Loucy (cell line): ENCODE measurements at regions not wholly inside any gene's neighbourhood (a gene's known extent, or its start where the extent isn't known, plus 50 kb on each side); places are given as distances from the start of the nearest gene placed in this dataset.

ENCODE experiments used
- H2AFZ ChIP-seq: fragments of 200-600 bp; sonication (generic); 2 replicates; pipeline ENCODE4 v1.6.0; 2016; ENCODE audit warnings: antibody characterized with exemption, mild to moderate bottlenecking, low read length, moderate library complexity
- H3F3A ChIP-seq: fragments of 200-600 bp; 2 replicates; pipeline ENCODE4 v1.6.0; 2016; ENCODE audit warnings: antibody characterized with exemption, low read depth, mild to moderate bottlenecking
- H3K27me3 ChIP-seq: fragments of 200-600 bp; sonication (generic); 2 replicates; pipeline ENCODE4 v1.6.1; 2014; ENCODE audit warnings: low read length, mild to moderate bottlenecking; ENCODE audit not compliant: insufficient read depth, poor library complexity, severe bottlenecking
- H3K36me3 ChIP-seq: fragments of 200-600 bp; sonication (generic); 2 replicates; pipeline ENCODE4 v1.6.1; 2016; ENCODE audit warnings: low read length; ENCODE audit not compliant: insufficient read depth
- H3K4me1 ChIP-seq: fragments of 200-600 bp; sonication (generic); 2 replicates; pipeline ENCODE4 v1.5.1; 2014; ENCODE audit warnings: low read length, mild to moderate bottlenecking; ENCODE audit not compliant: insufficient read depth, poor library complexity, severe bottlenecking
- H3K4me2 ChIP-seq: fragments of 200-600 bp; sonication (generic); 2 replicates; pipeline ENCODE4 v1.6.0; 2014; ENCODE audit warnings: antibody characterized with exemption, low read length, low read depth, mild to moderate bottlenecking; ENCODE audit not compliant: poor library complexity, severe bottlenecking
- H3K4me3 ChIP-seq: fragments of 200-600 bp; sonication (generic); 2 replicates; pipeline ENCODE4 v1.5.1; 2014; ENCODE audit warnings: low read length, mild to moderate bottlenecking, mixed read lengths; ENCODE audit not compliant: poor library complexity, severe bottlenecking
- H3K79me2 ChIP-seq: fragments of 200-600 bp; sonication (generic); 2 replicates; pipeline ENCODE4 v1.6.1; 2014; ENCODE audit warnings: low read length; ENCODE audit not compliant: insufficient read depth
- H3K9ac ChIP-seq: fragments of 200-600 bp; sonication (generic); 2 replicates; pipeline ENCODE4 v1.6.0; 2014; ENCODE audit warnings: mild to moderate bottlenecking, low read depth, low read length, moderate library complexity; ENCODE audit not compliant: poor library complexity, severe bottlenecking
- H3K9me2 ChIP-seq: fragments of 200-600 bp; sonication (generic); replicated peaks from 2 replicates; pipeline ENCODE4 v1.6.1; 2016; ENCODE audit warnings: low read depth, low read length, mixed read lengths
- H3K9me3 ChIP-seq: fragments of 200-600 bp; sonication (generic); 2 replicates; pipeline ENCODE4 v1.6.1; 2014; ENCODE audit warnings: mild to moderate bottlenecking, antibody characterized with exemption, low read length, low read depth; ENCODE audit not compliant: insufficient read depth
- H4K20me1 ChIP-seq: fragments of 200-600 bp; sonication (generic); 2 replicates; pipeline ENCODE4 v1.6.0; 2014; ENCODE audit warnings: antibody characterized with exemption, low read length, mild to moderate bottlenecking; ENCODE audit not compliant: insufficient read depth, poor library complexity, severe bottlenecking
- EZH2phosphoT487 ChIP-seq: fragments of 200-600 bp; IDR thresholded peaks from 2 replicates; pipeline ENCODE4 v1.6.1; 2018; ENCODE audit warnings: antibody characterized with exemption, mild to moderate bottlenecking, moderate library complexity, borderline replicate concordance
- TF ChIP-seq, protein P1 (sequence below): fragments of 200-600 bp; sonication (generic); conservative IDR thresholded peaks from 2 replicates; pipeline ENCODE4 v1.5.1; 2014; ENCODE audit warnings: mild to moderate bottlenecking, antibody characterized with exemption, low read length

DNA sequence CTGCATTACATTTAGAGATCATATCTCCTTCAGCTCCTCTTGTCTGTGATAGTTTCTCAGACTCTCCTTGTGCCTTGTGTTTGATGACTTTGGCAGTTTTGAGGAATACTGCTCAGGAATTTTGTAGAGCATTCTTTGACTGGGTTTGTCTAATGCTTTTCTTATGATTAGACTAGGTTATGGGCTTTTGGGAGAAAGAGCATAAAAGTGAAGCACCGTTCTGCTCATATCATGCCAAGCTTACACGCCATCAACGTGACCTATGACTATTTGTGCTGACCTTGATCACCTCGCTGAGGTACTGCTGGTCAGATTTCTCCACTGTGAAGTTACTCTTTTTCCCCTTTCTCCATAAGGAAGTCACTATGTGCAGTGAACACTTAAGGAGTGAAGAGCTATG lies 256.0 kb downstream of the LY86 start:
- Histone ChIP-seq H3K79me2 (no peaks in the 10 kb centered on the region), H3K4me2 (no peak overlapping the region), H3K27me3 (no peaks in the 10 kb centered on the region), H2AFZ (no peak overlapping the region), H3K36me3 (no peaks in the 10 kb centered on the region), H3F3A (no peaks in the 10 kb centered on the region), H3K9ac (no peak overlapping the region), H3K4me3 (no peak overlapping the region), H3K9me3 (peaks cover 10% of the 10 kb centered on the region; the same call in 1 of the 2 replicates), H4K20me1 (no peaks in the 10 kb centered on the region), H3K9me2 (no peaks in the 10 kb centered on the region), H3K4me1 (peaks cover 2% of the 10 kb centered on the region)
- TF ChIP-seq, protein P1, sequence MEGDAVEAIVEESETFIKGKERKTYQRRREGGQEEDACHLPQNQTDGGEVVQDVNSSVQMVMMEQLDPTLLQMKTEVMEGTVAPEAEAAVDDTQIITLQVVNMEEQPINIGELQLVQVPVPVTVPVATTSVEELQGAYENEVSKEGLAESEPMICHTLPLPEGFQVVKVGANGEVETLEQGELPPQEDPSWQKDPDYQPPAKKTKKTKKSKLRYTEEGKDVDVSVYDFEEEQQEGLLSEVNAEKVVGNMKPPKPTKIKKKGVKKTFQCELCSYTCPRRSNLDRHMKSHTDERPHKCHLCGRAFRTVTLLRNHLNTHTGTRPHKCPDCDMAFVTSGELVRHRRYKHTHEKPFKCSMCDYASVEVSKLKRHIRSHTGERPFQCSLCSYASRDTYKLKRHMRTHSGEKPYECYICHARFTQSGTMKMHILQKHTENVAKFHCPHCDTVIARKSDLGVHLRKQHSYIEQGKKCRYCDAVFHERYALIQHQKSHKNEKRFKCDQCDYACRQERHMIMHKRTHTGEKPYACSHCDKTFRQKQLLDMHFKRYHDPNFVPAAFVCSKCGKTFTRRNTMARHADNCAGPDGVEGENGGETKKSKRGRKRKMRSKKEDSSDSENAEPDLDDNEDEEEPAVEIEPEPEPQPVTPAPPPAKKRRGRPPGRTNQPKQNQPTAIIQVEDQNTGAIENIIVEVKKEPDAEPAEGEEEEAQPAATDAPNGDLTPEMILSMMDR, result no peak
- no peak for TF ChIP-seq EZH2phosphoT487

DNA sequence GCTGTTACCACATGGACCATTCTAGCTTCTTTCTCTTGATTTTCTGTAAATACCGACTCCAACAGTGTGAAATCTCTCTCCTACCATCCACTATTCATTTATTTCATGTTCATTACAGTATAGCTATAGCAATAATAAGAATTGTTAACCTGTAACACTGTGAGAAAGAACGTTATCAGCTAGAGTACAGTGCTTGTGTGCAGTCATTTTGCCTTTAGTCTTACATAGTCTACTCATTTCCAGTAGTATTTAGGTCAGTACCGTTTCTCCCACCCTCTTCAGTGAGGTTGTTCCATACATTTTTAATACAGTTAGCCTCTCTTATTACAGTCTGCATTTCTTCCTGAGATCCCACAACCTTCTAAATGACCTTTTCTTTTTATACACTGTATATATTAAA lies 257.1 kb downstream of the LY86 start:
- no peaks in the 10 kb centered on the region for H3K79me2 ChIP-seq
- TF ChIP-seq EZH2phosphoT487, result no peak
- TF ChIP-seq, protein P1, result no peak
- no peak overlapping the region for H3K4me3 ChIP-seq
- H3F3A ChIP-seq, result no peaks in the 10 kb centered on the region
- H3K27me3 ChIP-seq, result no peaks in the 10 kb centered on the region
- H3K9me3 ChIP-seq, result peaks cover 10% of the 10 kb centered on the region; the same call in 1 of the 2 replicates
- no peak overlapping the region for H3K4me2 ChIP-seq
- H4K20me1 ChIP-seq, result no peaks in the 10 kb centered on the region
- no peak overlapping the region for H3K9ac ChIP-seq
- H3K9me2 ChIP-seq, result no peaks in the 10 kb centered on the region
- no peak overlapping the region for H2AFZ ChIP-seq
- no peaks in the 10 kb centered on the region for H3K4me1 ChIP-seq
- no peaks in the 10 kb centered on the region for H3K36me3 ChIP-seq

DNA sequence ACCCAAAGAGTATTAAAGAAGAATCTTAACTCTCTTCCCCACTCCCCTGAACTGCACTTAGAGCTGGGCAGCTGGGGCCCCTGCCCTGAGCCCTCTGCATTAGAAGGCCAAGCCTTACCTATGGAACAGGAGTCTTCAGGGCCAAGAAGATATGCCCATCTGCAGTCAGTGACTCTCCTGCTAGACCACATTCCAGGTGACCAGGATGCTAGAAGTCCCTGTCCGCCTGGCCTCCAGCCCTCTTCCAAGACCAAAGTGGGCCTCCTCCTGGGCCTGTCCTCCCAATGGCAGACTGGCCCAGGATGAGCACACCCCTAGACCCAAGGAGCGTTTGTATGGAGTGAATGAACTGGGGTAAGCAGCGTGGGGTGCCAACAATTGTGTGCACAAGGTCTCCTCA lies 259.1 kb downstream of the LY86 start:
- H4K20me1 ChIP-seq, result no peaks in the 10 kb centered on the region
- no peaks in the 10 kb centered on the region for H3K36me3 ChIP-seq
- H3F3A ChIP-seq, result no peaks in the 10 kb centered on the region
- H2AFZ ChIP-seq, result no peak overlapping the region
- H3K9me3 ChIP-seq, result peaks cover 10% of the 10 kb centered on the region; the same call in 1 of the 2 replicates
- H3K27me3 ChIP-seq, result no peaks in the 10 kb centered on the region
- H3K9ac ChIP-seq, result no peak overlapping the region
- TF ChIP-seq, protein P1, result no peak
- no peak for TF ChIP-seq EZH2phosphoT487
- no peaks in the 10 kb centered on the region for H3K79me2 ChIP-seq
- H3K4me3 ChIP-seq, result no peak overlapping the region
- no peaks in the 10 kb centered on the region for H3K4me1 ChIP-seq
- no peaks in the 10 kb centered on the region for H3K9me2 ChIP-seq
- no peak overlapping the region for H3K4me2 ChIP-seq
